Spleen (tissue), 7 donors: ENCODE measurements at regions not wholly inside any gene's neighbourhood (a gene's known extent, or its start where the extent isn't known, plus 50 kb on each side); places are given as distances from the start of the nearest gene placed in this dataset.

Source experiments
- CTCF ChIP-seq, 11 experiments: fragments of 200-600 bp in 7 of 11; fragments of 450-650 bp in 4 of 11; sonication (generic) in 4 of 11; IDR thresholded peaks in 8 of 11; conservative IDR thresholded peaks in 3 of 11; 1 replicate in 7 of 11; 2 replicates in 4 of 11; pipeline versions ENCODE4 v1.4.0 to v1.8.0; 2016 to 2021; ENCODE audit warnings: antibody characterized with exemption in 11 of 11, inconsistent platforms in 4 of 11, mild to moderate bottlenecking in 1 of 11
- POLR2A ChIP-seq, 3 donors: fragments of 450-650 bp; IDR thresholded peaks; one replicate each; pipeline ENCODE4 v1.5.1; 2017; ENCODE audit warnings: antibody characterized with exemption in 3 of 3, mild to moderate bottlenecking in 1 of 3
- POLR2AphosphoS5 ChIP-seq, 3 donors: sonication (generic); formaldehyde crosslinking; IDR thresholded peaks; one replicate each; pipeline ENCODE4 v1.5.1; 2017; ENCODE audit warnings: antibody characterized with exemption in 3 of 3
- donor health status: DM: no; HTN: no; CAD: no; lungs with moderate emphysema.
- donor health status: DM: no; HTN: no; CAD: no.
- donor health status: DM: no; HTN: no; CAD: no.

DNA sequence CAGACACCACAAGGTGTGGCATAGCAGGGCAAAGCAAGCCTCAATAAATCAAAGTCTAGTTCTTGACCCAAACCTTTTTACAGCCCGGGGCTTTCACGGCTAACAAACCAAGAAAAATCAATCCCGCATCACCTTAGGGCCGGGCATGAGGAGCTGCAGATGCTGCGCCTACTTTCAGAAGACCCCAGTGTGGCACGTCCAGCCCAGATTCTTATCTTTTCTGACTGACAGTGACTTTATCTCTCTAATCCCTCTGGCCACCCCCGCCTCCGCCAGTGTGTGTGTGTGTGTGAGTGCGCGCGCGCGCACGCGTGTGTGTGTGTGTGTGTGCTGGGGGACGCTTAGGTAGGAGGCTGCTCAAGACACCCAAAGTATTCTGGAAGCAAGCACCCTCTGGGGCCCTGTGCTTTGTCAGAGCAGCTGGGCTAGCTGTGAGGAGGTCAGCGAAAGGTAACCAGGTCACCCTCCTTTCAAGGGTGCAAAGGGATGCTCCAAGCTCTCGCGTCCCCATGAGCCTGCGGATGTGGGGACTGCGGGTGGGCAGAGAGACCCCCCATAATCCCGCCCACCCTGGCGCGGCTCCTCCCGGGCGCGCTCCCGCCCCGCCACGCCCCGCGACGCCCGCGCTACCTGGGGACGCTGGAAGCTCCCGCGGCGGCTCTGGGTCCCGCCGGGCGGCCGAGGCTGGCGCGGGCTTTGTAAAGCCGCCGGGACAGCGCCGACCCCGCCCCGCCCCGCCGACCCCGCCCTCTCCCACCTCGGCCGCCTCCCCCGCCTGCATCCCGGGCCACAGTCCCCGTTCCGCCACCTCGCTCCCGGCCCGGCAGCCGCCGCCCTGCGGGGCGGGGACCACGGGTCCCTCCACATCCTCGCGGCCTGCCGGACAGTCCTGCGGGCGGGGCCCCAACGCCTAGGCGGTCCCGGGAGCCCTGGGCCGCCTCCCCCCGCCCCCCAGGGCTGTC is 57.1 kb upstream of the RHOBTB1 start:
- no peak for TF ChIP-seq CTCF (IDR thresholded peaks at IDR 0.05 in 8 of 11, conservative IDR thresholded peaks at IDR 0.05 in 3 of 11)
- no peak for TF ChIP-seq POLR2A (IDR thresholded peaks at IDR 0.05)
- no peak for TF ChIP-seq POLR2AphosphoS5 (IDR thresholded peaks at IDR 0.05)
